Endothelial cell of umbilical vein (primary cell): ENCODE measurements at regions not wholly inside any gene's neighbourhood (a gene's known extent, or its start where the extent isn't known, plus 50 kb on each side); places are given as distances from the start of the nearest gene placed in this dataset.

Experiments used
- BruUV-seq: library from RNA; stranded (reverse); fragments of 400-500 nt; replicated peaks from 2 replicates; lab custom pipeline; 2021; lab: Mats Ljungman, UMichigan
- CTCF ChIA-PET: fragments of 300-600, 350-600 bp; sonication (Branson Sonifier 250); formaldehyde crosslinking; loops from one replicate; lab custom pipeline; 2021; ENCODE audit warnings: antibody characterized with exemption, inconsistent platforms; lab: Charles Lee
- POLR2A ChIA-PET: fragments of 300-600, 350-600 bp; sonication (Branson Sonifier 250); formaldehyde crosslinking; loops from one replicate; lab custom pipeline; 2021; ENCODE audit warnings: antibody characterized with exemption, inconsistent platforms; lab: Charles Lee
- DNase-seq: peaks from one replicate; pipeline ENCODE4 v3.0.0-alpha.2; 2011; ENCODE audit warnings: low read depth, low spot score
- FAIRE-seq: peaks from 2 replicates; lab custom pipeline; 2011; peaks lifted over from hg19 to GRCh38; lab: Jason Lieb, UNC
- H2AFZ ChIP-seq: 2 replicates; pipeline ENCODE4 v1.6.0; 2012; ENCODE audit warnings: low read depth, low read length, control low read depth, inconsistent platforms
- H3K27ac ChIP-seq: 2 replicates; pipeline ENCODE4 v1.5.1; 2011; ENCODE audit warnings: low read depth, mild to moderate bottlenecking, control low read depth, low read length, moderate library complexity; ENCODE audit not compliant: insufficient read depth
- H3K27me3 ChIP-seq, 2 experiments: 2 replicates each; pipeline versions ENCODE4 v1.6.0 to v1.6.1; 2011; ENCODE audit warnings: low read length in 2 of 2, mixed read lengths in 1 of 2; ENCODE audit not compliant: control insufficient read depth in 2 of 2, insufficient read depth in 2 of 2
- H3K36me3 ChIP-seq, 2 experiments: 2 replicates in 1 of 2; 3 replicates in 1 of 2; pipeline ENCODE4 v1.5.1; 2011; ENCODE audit warnings: low read length in 2 of 2, mild to moderate bottlenecking in 1 of 2, moderate library complexity in 1 of 2; ENCODE audit not compliant: control insufficient read depth in 2 of 2, insufficient read depth in 2 of 2; ENCODE audit errors: extremely low read depth in 1 of 2
- H3K4me1 ChIP-seq: 3 replicates; pipeline ENCODE4 v1.5.1; 2011; ENCODE audit warnings: mild to moderate bottlenecking, low read length; ENCODE audit not compliant: control insufficient read depth, insufficient read depth; ENCODE audit errors: extremely low read depth
- H3K4me2 ChIP-seq: 2 replicates; pipeline ENCODE4 v1.6.1; 2011; ENCODE audit warnings: low read length, control low read depth, mixed read lengths; ENCODE audit not compliant: insufficient read depth
- H3K4me3 ChIP-seq, 3 experiments: fragments of 200-600 bp in 1 of 3; sonication (generic), shearing (Covaris generic) in 1 of 3; replicated peaks in 1 of 3; 2 replicates each; pipeline ENCODE4 v1.5.1; 2011 to 2016; ENCODE audit warnings: control low read depth in 3 of 3, low read length in 3 of 3, mild to moderate bottlenecking in 2 of 3, inconsistent platforms in 1 of 3, low read depth in 1 of 3, moderate library complexity in 1 of 3; ENCODE audit not compliant: insufficient read depth in 1 of 3
- H3K79me2 ChIP-seq: 2 replicates; pipeline ENCODE4 v1.6.0; 2012; ENCODE audit warnings: low read length, inconsistent platforms; ENCODE audit not compliant: control insufficient read depth, insufficient read depth
- H3K9ac ChIP-seq: replicated peaks from 2 replicates; pipeline ENCODE3; 2011; ENCODE audit warnings: low read length, control low read depth; ENCODE audit not compliant: insufficient read depth; ENCODE audit errors: extremely low read depth
- H3K9me1 ChIP-seq: replicated peaks from 3 replicates; pipeline ENCODE4 v1.6.0; 2011; ENCODE audit warnings: mild to moderate bottlenecking, low read length; ENCODE audit not compliant: control insufficient read depth, insufficient read depth; ENCODE audit errors: extremely low read depth
- H3K9me3 ChIP-seq: replicated peaks from 2 replicates; pipeline ENCODE4 v1.5.1; 2012; ENCODE audit warnings: low read length, inconsistent platforms; ENCODE audit not compliant: control insufficient read depth, insufficient read depth
- H4K20me1 ChIP-seq: replicated peaks from 2 replicates; pipeline ENCODE3; 2011; ENCODE audit warnings: mild to moderate bottlenecking, low read length; ENCODE audit not compliant: control insufficient read depth, insufficient read depth; ENCODE audit errors: extremely low read depth
- CTCF ChIP-seq, 2 donors: IDR thresholded peaks; 1 replicate in 1 of 2; 2 replicates in 1 of 2; pipeline ENCODE4 v1.5.1; 2011; ENCODE audit warnings: low read length in 2 of 2, mild to moderate bottlenecking in 2 of 2, moderate library complexity in 2 of 2, control low read depth in 1 of 2, inconsistent platforms in 1 of 2, low read depth in 1 of 2; ENCODE audit not compliant: insufficient read depth in 1 of 2; ENCODE audit errors: extremely low read depth in 1 of 2
- EZH2 ChIP-seq: IDR thresholded peaks from 2 replicates; pipeline ENCODE4 v1.6.1; 2012; ENCODE audit warnings: borderline replicate concordance, low read depth, mild to moderate bottlenecking, moderate library complexity, low read length, inconsistent platforms; ENCODE audit not compliant: severe bottlenecking
- FOS ChIP-seq: IDR thresholded peaks from 2 replicates; pipeline ENCODE4 v1.6.1; 2011; ENCODE audit warnings: mild to moderate bottlenecking, low read length, moderate library complexity, borderline replicate concordance; ENCODE audit not compliant: insufficient read depth
- GATA2 ChIP-seq: IDR thresholded peaks from 2 replicates; pipeline ENCODE4 v1.7.0; 2011; ENCODE audit warnings: low read depth, mild to moderate bottlenecking, moderate library complexity, mixed read lengths, low read length; ENCODE audit not compliant: insufficient read length, insufficient read depth
- JUN ChIP-seq: IDR thresholded peaks from 2 replicates; pipeline ENCODE4 v1.6.1; 2011; ENCODE audit warnings: borderline replicate concordance, low read depth; ENCODE audit not compliant: insufficient read length, insufficient read depth
- MAX ChIP-seq: IDR thresholded peaks from 2 replicates; pipeline ENCODE4 v1.6.1; 2011; ENCODE audit not compliant: insufficient read depth, insufficient read length
- MYC ChIP-seq: IDR thresholded peaks from one replicate; pipeline ENCODE4 v1.6.1; 2011; ENCODE audit warnings: mild to moderate bottlenecking, low read depth, low read length
- POLR2A ChIP-seq: IDR thresholded peaks from 2 replicates; pipeline ENCODE4 v1.6.1; 2012; ENCODE audit warnings: low read depth, mild to moderate bottlenecking, control low read depth, low read length
- POLR2AphosphoS5 ChIP-seq: IDR thresholded peaks from 2 replicates; pipeline ENCODE4 v1.6.1; 2012; ENCODE audit warnings: low read depth, mild to moderate bottlenecking, control low read depth, low read length, moderate library complexity; ENCODE audit not compliant: insufficient read depth
- dilution Hi-C: fragments of 300-500 bp; cut with MboI; formaldehyde crosslinking; loops from one replicate; pipeline ENCODE4 v1.15.0; 2019; ENCODE audit warnings: low sequenced_read_pairs; ENCODE audit not compliant: extremely low pct_ligation_motif_present
- intact Hi-C: fragments of 100-400 bp; cut with micrococcal nuclease; formaldehyde crosslinking; loops from one replicate; pipeline ENCODE4 v1.10.0; 2022

GRCh38 chr3:82824491-82824890 is 1063.0 kb upstream of the GBE1 start:
- DNase-seq (no peak), FAIRE-seq (no peak)
- H3K9ac ChIP-seq: no peak overlapping the region
- dilution Hi-C loops: no loop called here
- H3K4me2 ChIP-seq: no peak overlapping the region
- no peaks in the 10 kb centered on the region for H3K36me3 ChIP-seq
- H4K20me1 ChIP-seq: no peaks in the 10 kb centered on the region
- H3K4me3 ChIP-seq: no peak overlapping the region
- BruUV-seq: no TSS peak
- TF ChIP-seq CTCF (IDR thresholded peaks at IDR 0.05; ENCODE audit: extremely low read depth in 1 of 2, insufficient read depth in 1 of 2, low read depth in 1 of 2, low read length in 2 of 2) (no peak), GATA2 (no peak), POLR2A (no peak), MAX (no peak), POLR2AphosphoS5 (no peak), FOS (no peak), MYC (no peak), JUN (no peak), EZH2 (no peak)
- POLR2A ChIA-PET: no interaction called here
- H3K79me2 ChIP-seq: no peaks in the 10 kb centered on the region
- no peaks in the 10 kb centered on the region for H3K27me3 ChIP-seq
- H3K4me1 ChIP-seq: no peaks in the 10 kb centered on the region
- H3K9me1 ChIP-seq: no peaks in the 10 kb centered on the region
- no peak overlapping the region for H2AFZ ChIP-seq
- CTCF ChIA-PET: no interaction called here
- intact Hi-C loops: no loop called here
- no peak overlapping the region for H3K27ac ChIP-seq
- no peaks in the 10 kb centered on the region for H3K9me3 ChIP-seq
